Astrocyte (in vitro differentiated cells and primary cell): ENCODE measurements at regions not wholly inside any gene's neighbourhood (a gene's known extent, or its start where the extent isn't known, plus 50 kb on each side); places are given as distances from the start of the nearest gene placed in this dataset.

ENCODE experiments used
- DNase-seq: peaks from one replicate; pipeline ENCODE4 v3.0.0-alpha.2; 2010; ENCODE audit warnings: low read depth
- FAIRE-seq: peaks from 2 replicates; lab custom pipeline; 2011; peaks lifted over from hg19 to GRCh38; lab: Jason Lieb, UNC
- H2AFZ ChIP-seq: 2 replicates; pipeline ENCODE4 v1.6.0; 2012; ENCODE audit warnings: low read depth, low read length, inconsistent platforms
- H3K27ac ChIP-seq: 2 replicates; pipeline ENCODE4 v1.5.1; 2011; ENCODE audit warnings: low read depth, low read length, inconsistent platforms
- H3K27me3 ChIP-seq: 2 replicates; pipeline ENCODE4 v1.6.0; 2011; ENCODE audit warnings: low read length, inconsistent platforms; ENCODE audit not compliant: insufficient read depth
- H3K36me3 ChIP-seq: 2 replicates; pipeline ENCODE4 v1.5.1; 2011; ENCODE audit warnings: low read length, inconsistent platforms; ENCODE audit not compliant: insufficient read depth
- H3K4me1 ChIP-seq: 2 replicates; pipeline ENCODE4 v1.5.1; 2011; ENCODE audit warnings: low read length, inconsistent platforms; ENCODE audit not compliant: insufficient read depth
- H3K4me2 ChIP-seq: 2 replicates; pipeline ENCODE4 v1.6.0; 2012; ENCODE audit warnings: low read length, inconsistent platforms
- H3K4me3 ChIP-seq: 2 replicates; pipeline ENCODE4 v1.5.1; 2011; ENCODE audit warnings: low read depth, mild to moderate bottlenecking, low read length, inconsistent platforms; ENCODE audit not compliant: insufficient read depth
- H3K79me2 ChIP-seq: 2 replicates; pipeline ENCODE4 v1.6.0; 2012; ENCODE audit warnings: mild to moderate bottlenecking, low read length, inconsistent platforms; ENCODE audit not compliant: insufficient read depth
- H3K9ac ChIP-seq: 2 replicates; pipeline ENCODE4 v1.6.0; 2012; ENCODE audit warnings: mild to moderate bottlenecking, low read length, inconsistent platforms
- H3K9me3 ChIP-seq: 2 replicates; pipeline ENCODE4 v1.5.1; 2012; ENCODE audit warnings: low read depth, mild to moderate bottlenecking, low read length, inconsistent platforms; ENCODE audit not compliant: insufficient read depth
- H4K20me1 ChIP-seq: 2 replicates; pipeline ENCODE4 v1.6.0; 2012; ENCODE audit warnings: low read length, inconsistent platforms; ENCODE audit not compliant: insufficient read depth
- H3K27ac Mint-ChIP-seq: one replicate; pipeline ENCODE4 v1.8.0; 2021; ENCODE audit warnings: mild to moderate bottlenecking, mixed read lengths; ENCODE audit not compliant: unreplicated experiment
- H3K27me3 Mint-ChIP-seq: one replicate; pipeline ENCODE4 v1.8.0; 2021; ENCODE audit warnings: low read depth, mixed read lengths; ENCODE audit not compliant: unreplicated experiment
- H3K36me3 Mint-ChIP-seq: one replicate; pipeline ENCODE4 v1.8.0; 2021; ENCODE audit warnings: low read depth, mixed read lengths; ENCODE audit not compliant: unreplicated experiment
- H3K4me1 Mint-ChIP-seq: one replicate; pipeline ENCODE4 v1.8.0; 2021; ENCODE audit warnings: low read depth, mixed read lengths; ENCODE audit not compliant: unreplicated experiment
- H3K4me3 Mint-ChIP-seq: one replicate; pipeline ENCODE4 v1.8.0; 2021; ENCODE audit warnings: mild to moderate bottlenecking, moderate library complexity, mixed read lengths; ENCODE audit not compliant: unreplicated experiment
- H3K9me3 Mint-ChIP-seq: one replicate; pipeline ENCODE4 v1.8.0; 2021; ENCODE audit warnings: mild to moderate bottlenecking, mixed read lengths; ENCODE audit not compliant: unreplicated experiment
- CTCF ChIP-seq: IDR thresholded peaks from 2 replicates; pipeline ENCODE4 v1.5.1; 2011; ENCODE audit warnings: low read depth, mild to moderate bottlenecking, inconsistent platforms, low read length, moderate library complexity; ENCODE audit not compliant: insufficient read depth
- EZH2 ChIP-seq: IDR thresholded peaks from 2 replicates; pipeline ENCODE4 v1.6.1; 2012; ENCODE audit warnings: mild to moderate bottlenecking, low read length, inconsistent platforms; ENCODE audit not compliant: insufficient read depth

- no peak overlapping the region for H3K27ac Mint-ChIP-seq
- no peak for TF ChIP-seq EZH2
- no peak for TF ChIP-seq CTCF
- peaks cover 5% of the 10 kb centered on the region for H3K4me1 ChIP-seq
- H2AFZ ChIP-seq = no peak overlapping the region
- no peaks in the 10 kb centered on the region for H3K36me3 Mint-ChIP-seq
- peaks cover 2% of the 10 kb centered on the region for H3K9me3 Mint-ChIP-seq
- no peaks in the 10 kb centered on the region for H3K36me3 ChIP-seq
- H3K4me3 ChIP-seq = no peak overlapping the region
- no peak overlapping the region for H3K4me2 ChIP-seq
- no peak for DNase-seq
- FAIRE-seq = no peak
- H3K9me3 ChIP-seq = no peaks in the 10 kb centered on the region
- no peak overlapping the region for H3K4me3 Mint-ChIP-seq
- H3K4me1 Mint-ChIP-seq = peaks cover 6% of the 10 kb centered on the region
- no peaks in the 10 kb centered on the region for H4K20me1 ChIP-seq
- H3K9ac ChIP-seq = no peak overlapping the region
- H3K27ac ChIP-seq = no peak overlapping the region
- peaks cover 48% of the 10 kb centered on the region for H3K27me3 Mint-ChIP-seq
- no peaks in the 10 kb centered on the region for H3K27me3 ChIP-seq
- H3K79me2 ChIP-seq = no peaks in the 10 kb centered on the region
Measured at GRCh38 chr10:124287071-124287685, 131.5 kb downstream of the OAT start.

GRCh38 chr10:124286621-124287020 lies 132.1 kb downstream of the OAT start:
- no peak overlapping the region for H2AFZ ChIP-seq
- no peaks in the 10 kb centered on the region for H3K9me3 ChIP-seq
- no peaks in the 10 kb centered on the region for H3K27me3 ChIP-seq
- Mint-ChIP-seq H3K27ac (no peak overlapping the region), H3K27me3 (peaks cover 52% of the 10 kb centered on the region), H3K36me3 (no peaks in the 10 kb centered on the region), H3K9me3 (peaks cover 2% of the 10 kb centered on the region), H3K4me3 (no peak overlapping the region), H3K4me1 (peaks cover 6% of the 10 kb centered on the region)
- no peak for TF ChIP-seq EZH2
- TF ChIP-seq CTCF = no peak
- H3K4me1 ChIP-seq = peaks cover 5% of the 10 kb centered on the region
- no peaks in the 10 kb centered on the region for H3K36me3 ChIP-seq
- H3K9ac ChIP-seq = no peak overlapping the region
- no peaks in the 10 kb centered on the region for H3K79me2 ChIP-seq
- no peak for DNase-seq
- no peak for FAIRE-seq
- H4K20me1 ChIP-seq = no peaks in the 10 kb centered on the region
- H3K4me3 ChIP-seq = no peak overlapping the region
- H3K27ac ChIP-seq = no peak overlapping the region
- no peak overlapping the region for H3K4me2 ChIP-seq
